Ureter (tissue), 1 donor: ENCODE measurements at regions not wholly inside any gene's neighbourhood (a gene's known extent, or its start where the extent isn't known, plus 50 kb on each side); places are given as distances from the start of the nearest gene placed in this dataset.

Experiments used
- DNase-seq: peaks from one replicate; pipeline ENCODE4 v3.0.0-alpha.2; 2020; ENCODE audit warnings: low spot score
- donor health status: DM: yes; HTN: yes; CAD: no.

DNA sequence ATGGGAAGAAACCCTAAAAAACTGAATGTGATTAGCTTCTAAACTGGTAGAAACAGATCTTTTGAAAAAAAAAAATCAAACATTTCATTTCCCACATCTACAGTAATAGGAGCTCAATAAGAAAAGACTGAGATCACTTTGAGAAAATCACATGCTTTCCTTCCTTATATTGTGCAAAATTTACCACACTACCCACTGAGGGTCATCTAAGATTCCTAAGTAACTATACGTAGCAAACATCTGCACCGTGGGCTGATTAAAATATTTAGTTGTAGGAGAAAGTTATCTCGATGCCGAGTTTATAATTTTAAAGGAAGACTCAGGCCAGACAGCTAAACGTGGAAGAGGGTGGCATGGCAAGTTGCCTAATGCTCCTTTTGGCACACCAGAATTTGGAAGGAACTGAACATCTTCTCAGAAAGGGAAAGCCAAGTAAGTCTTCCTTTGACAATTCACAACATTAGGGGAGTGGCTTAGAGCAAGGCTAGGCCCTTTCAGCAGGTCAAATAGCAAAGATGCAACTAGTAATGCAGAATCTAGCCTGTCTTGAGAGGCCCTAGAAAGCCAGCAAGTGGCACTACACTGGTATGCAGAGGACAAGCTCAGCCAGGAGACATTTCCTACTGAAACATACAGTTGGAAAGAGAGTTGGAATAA is 128.0 kb downstream of the TMA16 start:
- no peak for DNase-seq

- no peak for DNase-seq
These were observed 129.3 kb downstream of the TMA16 start for GRCh38 chr4:163623787-163624186.

DNA sequence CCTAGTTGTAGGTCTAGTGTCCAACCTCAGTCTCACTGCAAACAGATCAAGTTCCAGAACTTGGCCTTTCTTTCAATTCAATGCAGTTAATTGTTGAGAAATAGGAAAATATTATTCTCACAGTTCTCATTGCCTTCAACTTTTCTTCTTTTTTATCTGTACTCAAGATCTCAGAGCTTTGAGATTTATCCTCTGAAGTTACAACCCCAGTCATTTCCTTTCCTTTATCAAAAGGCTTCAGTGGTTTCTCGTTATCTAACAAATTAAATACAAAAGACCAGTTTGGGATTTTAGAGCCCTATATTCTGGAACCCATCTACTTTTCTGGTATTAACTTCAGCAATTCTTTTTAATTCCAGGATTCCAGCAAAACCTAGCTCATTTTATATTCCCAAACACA is 130.2 kb downstream of the TMA16 start:
- DNase-seq: no peak

DNA sequence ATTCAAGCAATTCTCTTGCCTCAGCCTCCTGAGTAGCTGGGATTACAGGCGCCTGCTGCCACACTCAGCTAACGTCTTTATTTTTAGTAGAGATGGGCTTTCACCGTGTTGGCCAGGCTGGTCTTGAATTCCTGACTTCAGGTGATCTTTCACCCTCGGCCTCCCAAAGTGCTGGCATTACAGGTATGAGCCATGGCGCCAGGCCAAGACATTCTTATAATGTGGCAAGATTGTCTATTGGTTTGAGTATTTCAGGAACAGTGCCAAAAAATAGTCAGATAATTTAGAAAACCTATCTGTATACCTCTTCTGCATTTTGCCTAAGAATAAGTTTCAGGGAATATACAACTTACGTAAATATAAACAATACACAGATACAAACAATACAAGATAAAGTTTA is 136.8 kb downstream of the TMA16 start:
- DNase-seq: no peak

- DNase-seq: no peak
These were observed 144.4 kb downstream of the TMA16 start for GRCh38 chr4:163638909-163639308.

GRCh38 chr4:163649557-163650091 is 155.1 kb downstream of the TMA16 start:
- DNase-seq: no peak

GRCh38 chr4:163651761-163652160 is 157.3 kb downstream of the TMA16 start:
- DNase-seq: no peak

DNA sequence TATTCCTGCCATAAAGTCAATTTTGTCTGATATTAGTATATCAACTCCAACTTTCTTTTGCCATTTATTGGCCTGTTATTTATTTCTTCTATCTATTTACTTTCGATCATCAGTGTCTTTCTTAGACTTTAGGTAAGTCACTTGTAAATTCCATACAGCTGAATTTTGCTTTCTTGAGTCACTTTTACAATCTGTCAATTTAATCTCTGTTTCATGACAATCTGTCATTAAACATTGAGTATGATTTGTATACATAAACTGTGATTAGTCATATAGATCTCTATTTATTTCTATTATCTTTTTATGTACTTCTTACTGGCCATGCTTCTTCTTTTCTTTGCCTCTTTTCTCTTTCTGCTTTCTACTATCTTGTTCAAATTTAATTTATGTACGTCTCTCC is 160.1 kb downstream of the TMA16 start:
- no peak for DNase-seq

GRCh38 chr4:163660636-163661035 is 166.1 kb downstream of the TMA16 start:
- no peak for DNase-seq

DNA sequence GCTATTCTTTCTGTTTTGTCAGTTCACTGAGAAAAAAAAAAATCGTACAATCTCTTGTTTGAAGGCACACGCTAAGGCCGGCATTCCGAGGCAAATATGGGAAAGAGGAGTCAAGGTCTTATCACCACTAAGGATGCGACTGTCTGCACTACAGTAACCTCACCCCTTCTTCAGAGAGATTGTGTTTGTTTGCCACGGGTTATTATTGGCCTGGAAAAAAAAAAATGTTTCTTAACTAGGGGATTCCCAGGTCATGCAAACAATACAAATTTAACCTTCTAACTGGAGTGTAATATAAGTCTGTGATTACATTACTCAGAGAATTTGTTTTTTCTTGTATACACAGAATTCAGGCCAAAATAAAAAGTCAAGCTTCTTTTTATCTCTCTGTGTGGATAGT is 168.3 kb downstream of the TMA16 start:
- no peak for DNase-seq

DNA sequence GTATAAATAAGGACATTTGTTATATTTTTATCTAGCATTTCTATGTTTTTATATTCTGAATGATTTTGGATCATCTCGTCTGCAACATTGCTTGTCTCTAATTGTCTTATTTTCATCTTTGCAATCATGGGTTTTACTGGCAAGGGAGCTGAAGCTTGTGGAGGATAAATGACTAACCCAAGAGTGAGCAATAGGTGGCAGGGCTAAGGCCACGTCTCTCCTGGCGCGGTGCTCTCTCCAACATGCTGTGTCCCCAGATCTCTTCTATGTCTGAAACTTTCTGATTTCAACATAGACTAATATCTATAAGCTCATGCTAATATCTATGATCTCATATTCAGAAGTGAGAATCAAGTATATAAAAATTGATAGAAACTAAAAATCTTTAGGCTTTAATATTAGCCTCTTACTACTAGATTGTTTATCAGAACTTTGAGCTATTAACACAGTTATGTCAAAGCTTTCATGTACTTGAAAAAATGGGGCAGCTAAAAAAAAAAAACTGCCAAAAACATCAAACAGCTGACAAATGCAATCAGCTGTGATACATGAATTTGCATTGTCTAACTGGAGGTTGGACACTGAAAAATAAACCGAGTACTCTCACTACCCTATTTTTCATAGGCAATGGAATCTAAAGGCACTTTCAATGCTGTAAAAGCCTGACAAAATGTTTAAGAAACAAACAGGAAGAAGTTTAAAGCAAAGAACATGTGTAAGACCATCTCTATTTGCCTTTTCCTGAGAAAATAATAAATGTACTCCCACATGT is 169.2 kb downstream of the TMA16 start:
- DNase-seq: no peak

- no peak for DNase-seq
These were observed 170.6 kb downstream of the TMA16 start for GRCh38 chr4:163665101-163665500.

GRCh38 chr4:163665521-163666331 is 171.2 kb downstream of the TMA16 start:
- DNase-seq: no peak

GRCh38 chr4:163666332-163666873 is 171.9 kb downstream of the TMA16 start:
- no peak for DNase-seq

DNA sequence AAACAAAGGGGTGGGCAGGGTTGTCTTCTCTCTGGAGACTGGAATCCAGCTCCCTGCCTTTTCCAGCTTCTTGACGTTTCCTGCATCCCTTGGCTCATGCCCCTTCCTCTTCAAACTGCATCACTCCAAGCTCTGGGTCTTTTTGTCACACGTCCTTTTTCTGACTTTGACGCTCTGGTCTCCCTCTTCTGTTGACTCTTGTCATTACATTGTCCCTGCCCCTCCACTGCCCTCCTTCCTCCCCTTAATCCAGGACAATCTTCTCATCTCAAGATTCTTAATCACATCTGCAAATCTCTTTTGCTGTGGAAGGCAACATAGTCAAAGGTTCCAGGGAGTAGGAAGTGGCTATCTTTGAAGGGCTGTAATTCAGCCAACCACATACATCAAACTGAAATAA is 178.3 kb downstream of the TMA16 start:
- no peak for DNase-seq

DNA sequence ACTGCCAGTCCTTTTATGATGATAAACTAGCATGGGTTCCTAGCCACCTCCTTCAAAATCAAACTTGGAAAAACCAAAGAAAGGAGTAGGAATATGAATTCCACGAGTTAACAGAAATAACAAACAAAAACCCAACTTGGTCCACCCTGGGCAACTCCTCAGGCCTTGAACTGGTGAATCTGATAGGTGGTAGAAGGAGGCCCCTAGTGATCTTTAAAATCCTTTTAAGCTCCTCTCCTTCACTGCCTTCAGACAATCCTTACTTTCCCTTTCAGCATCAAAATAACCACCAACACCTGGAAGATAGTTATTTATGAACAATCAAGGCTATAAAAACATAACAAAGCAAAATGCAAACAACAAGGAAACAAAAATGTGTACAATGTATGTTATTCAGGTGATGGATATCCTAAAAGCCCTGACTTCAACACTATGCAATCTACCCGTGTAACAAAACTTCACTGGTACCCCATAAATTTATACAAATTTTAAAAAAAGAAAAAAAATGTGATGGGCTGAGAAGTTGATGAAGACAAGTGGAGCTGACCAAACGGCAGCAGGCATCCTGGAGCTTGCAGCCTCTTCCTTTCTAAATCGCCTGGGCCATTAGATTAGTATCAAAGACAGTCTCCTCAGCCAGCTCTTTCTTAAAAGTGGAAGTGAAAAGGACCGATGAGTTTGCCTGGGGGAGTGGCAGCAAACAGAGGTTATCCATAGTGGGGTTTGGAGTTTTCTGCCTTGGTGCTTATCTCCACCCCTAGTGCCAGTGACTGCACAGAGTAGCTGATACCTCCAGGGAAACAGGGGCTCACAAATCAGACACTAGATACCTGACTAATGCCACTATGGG is 179.6 kb downstream of the TMA16 start:
- no peak for DNase-seq

GRCh38 chr4:163679189-163679588 is 184.7 kb downstream of the TMA16 start:
- no peak for DNase-seq

GRCh38 chr4:163680386-163681098 is 186.1 kb downstream of the TMA16 start:
- no peak for DNase-seq

- DNase-seq: no peak
These were observed 186.8 kb downstream of the TMA16 start for GRCh38 chr4:163681208-163681821.

DNA sequence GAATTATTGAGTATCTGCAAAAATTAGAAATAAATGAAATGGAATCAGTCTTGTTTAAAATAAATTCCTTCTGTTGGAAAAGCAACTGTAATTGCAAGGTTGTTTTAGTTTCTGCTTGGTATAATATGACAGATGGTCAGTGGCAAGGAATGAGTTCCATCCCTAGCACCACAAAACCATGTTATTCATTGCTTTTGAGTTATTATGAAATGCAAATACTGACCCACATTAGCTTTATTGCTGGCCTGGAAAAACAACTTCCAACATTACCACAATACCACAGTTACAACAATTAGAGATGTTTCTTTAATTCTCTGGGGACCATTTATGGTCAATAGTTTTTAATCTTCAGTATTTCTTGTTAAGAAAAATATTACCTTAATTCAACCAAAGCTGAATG is 194.4 kb downstream of the TMA16 start:
- DNase-seq: no peak
